IMR-90 (cell line): ENCODE measurements at regions not wholly inside any gene's neighbourhood (a gene's known extent, or its start where the extent isn't known, plus 50 kb on each side); places are given as distances from the start of the nearest gene placed in this dataset.

ENCODE experiments used
- ATAC-seq: fragments of 200-7000 bp; cut with Tn5 transposase; 2 replicates; pipeline ENCODE4 v1.9.1; 2020; ENCODE audit warnings: low read depth, mild to moderate bottlenecking, moderate library complexity
- BruUV-seq: library from RNA; stranded (reverse); fragments of 400-500 nt; replicated peaks from 2 replicates; lab custom pipeline; 2021; lab: Mats Ljungman, UMichigan
- CTCF ChIA-PET: fragments of 300-600 bp; formaldehyde crosslinking; extraction: SDS; loops from one replicate; lab custom pipeline; 2021; ENCODE audit warnings: antibody characterized with exemption; lab: Yijun Ruan, JAX
- POLR2A ChIA-PET: fragments of 300-600 bp; sonication (Branson Sonifier 250); formaldehyde crosslinking; loops from one replicate; lab custom pipeline; 2022; ENCODE audit warnings: antibody characterized with exemption; ENCODE audit not compliant: unreplicated experiment; lab: Charles Lee
- DNase-seq: peaks from one replicate; pipeline ENCODE4 v3.0.0; 2013
- H2AFZ ChIP-seq: replicated peaks from 2 replicates; pipeline ENCODE3; 2013; ENCODE audit warnings: low read length, mild to moderate bottlenecking; ENCODE audit not compliant: poor library complexity
- H2AK5ac ChIP-seq: 2 replicates; pipeline ENCODE4 v1.6.1; 2013; ENCODE audit warnings: low read depth, low read length, inconsistent platforms
- H2AK9ac ChIP-seq: replicated peaks from 2 replicates; pipeline ENCODE3; 2013; ENCODE audit warnings: mild to moderate bottlenecking, low read depth, low read length, moderate library complexity; ENCODE audit not compliant: poor library complexity
- H2BK120ac ChIP-seq: 2 replicates; pipeline ENCODE4 v1.6.1; 2013; ENCODE audit warnings: low read depth, low read length, inconsistent platforms
- H2BK15ac ChIP-seq: 3 replicates; pipeline ENCODE4 v1.6.1; 2013; ENCODE audit warnings: low read depth, low read length, inconsistent platforms
- H2BK20ac ChIP-seq: 2 replicates; pipeline ENCODE4 v1.6.1; 2013; ENCODE audit warnings: low read depth, mild to moderate bottlenecking, inconsistent platforms, low read length, moderate library complexity
- H2BK5ac ChIP-seq: 2 replicates; pipeline ENCODE4 v1.6.1; 2013; ENCODE audit warnings: mild to moderate bottlenecking, low read depth, low read length, inconsistent platforms; ENCODE audit not compliant: poor library complexity, severe bottlenecking
- H3K14ac ChIP-seq: replicated peaks from 2 replicates; pipeline ENCODE4 v1.6.1; 2013; ENCODE audit warnings: low read depth, low read length, inconsistent platforms
- H3K18ac ChIP-seq: 2 replicates; pipeline ENCODE4 v1.6.1; 2013; ENCODE audit warnings: low read depth, low read length, control low read depth
- H3K23ac ChIP-seq: 2 replicates; pipeline ENCODE4 v1.6.1; 2013; ENCODE audit warnings: low read depth, low read length, inconsistent platforms
- H3K27ac ChIP-seq: 2 replicates; pipeline ENCODE4 v1.5.1; 2013; ENCODE audit warnings: mild to moderate bottlenecking, control low read depth, low read length; ENCODE audit not compliant: insufficient read depth
- H3K27me3 ChIP-seq: 2 replicates; pipeline ENCODE4 v1.6.1; 2013; ENCODE audit warnings: low read length; ENCODE audit not compliant: control insufficient read depth, insufficient read depth
- H3K36me3 ChIP-seq: 2 replicates; pipeline ENCODE4 v1.6.1; 2013; ENCODE audit warnings: low read length, mixed read lengths; ENCODE audit not compliant: control insufficient read depth, insufficient read depth
- H3K4ac ChIP-seq: 2 replicates; pipeline ENCODE4 v1.6.1; 2013; ENCODE audit warnings: low read depth, low read length, inconsistent platforms
- H3K4me1 ChIP-seq: 2 replicates; pipeline ENCODE4 v1.6.1; 2013; ENCODE audit warnings: low read length, mixed read lengths; ENCODE audit not compliant: control insufficient read depth, insufficient read depth
- H3K4me2 ChIP-seq: 2 replicates; pipeline ENCODE4 v1.6.1; 2013; ENCODE audit warnings: low read depth, mild to moderate bottlenecking, control low read depth, low read length, moderate library complexity
- H3K4me3 ChIP-seq: 2 replicates; pipeline ENCODE4 v1.5.1; 2013; ENCODE audit warnings: low read depth, mild to moderate bottlenecking, control low read depth, low read length, moderate library complexity; ENCODE audit not compliant: insufficient read depth
- H3K56ac ChIP-seq: 2 replicates; pipeline ENCODE4 v1.6.1; 2013; ENCODE audit warnings: low read length, inconsistent platforms; ENCODE audit not compliant: insufficient read depth; ENCODE audit errors: extremely low read depth
- H3K79me1 ChIP-seq, 2 experiments: 2 replicates each; pipeline ENCODE4 v1.6.1; 2013; ENCODE audit warnings: low read length in 2 of 2, inconsistent platforms in 1 of 2, low read depth in 1 of 2
- H3K9ac ChIP-seq: 2 replicates; pipeline ENCODE4 v1.6.1; 2013; ENCODE audit warnings: low read depth, low read length, control low read depth
- H3K9me1 ChIP-seq: 2 replicates; pipeline ENCODE4 v1.6.1; 2013; ENCODE audit warnings: low read length, inconsistent platforms; ENCODE audit not compliant: insufficient read depth
- H3K9me3 ChIP-seq: 2 replicates; pipeline ENCODE4 v1.6.1; 2013; ENCODE audit warnings: low read length; ENCODE audit not compliant: control insufficient read depth, insufficient read depth
- H4K20me1 ChIP-seq: 2 replicates; pipeline ENCODE4 v1.6.1; 2013; ENCODE audit warnings: low read length, inconsistent platforms; ENCODE audit not compliant: insufficient read depth
- H4K5ac ChIP-seq: 2 replicates; pipeline ENCODE4 v1.6.1; 2013; ENCODE audit warnings: mild to moderate bottlenecking, low read depth, low read length, control low read depth
- H4K8ac ChIP-seq, 2 experiments: 2 replicates each; pipeline ENCODE4 v1.6.1; 2013; ENCODE audit warnings: low read depth in 2 of 2, low read length in 2 of 2, control low read depth in 1 of 2, inconsistent platforms in 1 of 2
- H4K91ac ChIP-seq: 2 replicates; pipeline ENCODE4 v1.6.1; 2013; ENCODE audit warnings: low read depth, low read length, inconsistent platforms; ENCODE audit not compliant: insufficient read depth
- BHLHE40 ChIP-seq: fragments of 150-350 bp; IDR thresholded peaks from 2 replicates; pipeline ENCODE4 v1.6.1; 2016; ENCODE audit warnings: mild to moderate bottlenecking, low read depth, low read length
- CEBPB ChIP-seq: IDR thresholded peaks from 2 replicates; pipeline ENCODE4 v1.6.1; 2012; ENCODE audit warnings: low read depth, low read length, improper control_type of control experiment
- FOS ChIP-seq: fragments of 150-350 bp; IDR thresholded peaks from 2 replicates; pipeline ENCODE4 v1.6.1; 2016; ENCODE audit warnings: low read depth, low read length
- MAFK ChIP-seq: IDR thresholded peaks from 2 replicates; pipeline ENCODE4 v1.6.1; 2012; ENCODE audit warnings: low read depth, low read length, improper control_type of control experiment
- MAZ ChIP-seq: IDR thresholded peaks from 2 replicates; pipeline ENCODE4 v1.6.1; 2012; ENCODE audit warnings: low read depth, mild to moderate bottlenecking, low read length, improper control_type of control experiment, moderate library complexity, borderline replicate concordance
- MXI1 ChIP-seq: IDR thresholded peaks from 2 replicates; pipeline ENCODE4 v1.6.1; 2012; ENCODE audit warnings: low read depth, mild to moderate bottlenecking, low read length, moderate library complexity, borderline replicate concordance
- NFE2L2 ChIP-seq: fragments of 150-350 bp; IDR thresholded peaks from 2 replicates; pipeline ENCODE4 v1.6.1; 2016; ENCODE audit warnings: low read depth, mild to moderate bottlenecking, low read length
- POLR2A ChIP-seq: IDR thresholded peaks from 2 replicates; pipeline ENCODE4 v1.6.1; 2012; ENCODE audit warnings: mild to moderate bottlenecking, low read depth, low read length
- RAD21 ChIP-seq: IDR thresholded peaks from 2 replicates; pipeline ENCODE4 v1.6.1; 2012; ENCODE audit warnings: low read length, improper control_type of control experiment
- RCOR1 ChIP-seq: IDR thresholded peaks from 2 replicates; pipeline ENCODE4 v1.6.1; 2012; ENCODE audit warnings: mild to moderate bottlenecking, low read length, improper control_type of control experiment; ENCODE audit not compliant: insufficient replicate concordance
- RFX5 ChIP-seq: IDR thresholded peaks from 2 replicates; pipeline ENCODE4 v1.8.0; 2012; ENCODE audit warnings: low read depth, mild to moderate bottlenecking, low read length, moderate library complexity
- SMC3 ChIP-seq: fragments of 150-350 bp; IDR thresholded peaks from 2 replicates; pipeline ENCODE4 v1.6.1; 2016; ENCODE audit warnings: low read depth, mild to moderate bottlenecking, antibody characterized with exemption, low read length, moderate library complexity
- WGBS, 2 experiments: methylation state at CpG; one replicate each; pipeline versions ENCODE4 v1.1.5 to v1.1.7; 2013; ENCODE audit warnings: missing lambda C conversion rate in 2 of 2; ENCODE audit not compliant: insufficient read length in 1 of 2; ENCODE audit errors: extremely low coverage in 2 of 2; 5-methylcytosine and 5-hydroxymethylcytosine counted together
- dilution Hi-C: fragments of 300-500 bp; cut with HindIII; formaldehyde crosslinking; loops from one replicate; pipeline ENCODE4 v1.14.3; 2018; ENCODE audit warnings: low sequenced_read_pairs; ENCODE audit not compliant: unreplicated experiment
- in situ Hi-C: fragments of 300-500 bp; cut with MboI; formaldehyde crosslinking; loops from 3 replicates; pipeline ENCODE4 v1.14.3; 2019; ENCODE audit warnings: low sequenced_read_pairs, inconsistent platforms, mixed read lengths
- intact Hi-C: fragments of 100-400 bp; cut with micrococcal nuclease; formaldehyde crosslinking; loops from 2 replicates; pipeline ENCODE4 v1.10.0; 2022
- TF ChIP-seq, protein P1 (sequence below): fragments of 150-350 bp; IDR thresholded peaks from 2 replicates; pipeline ENCODE4 v1.6.1; 2017; ENCODE audit warnings: mild to moderate bottlenecking, antibody characterized with exemption, low read length, low read depth

DNA sequence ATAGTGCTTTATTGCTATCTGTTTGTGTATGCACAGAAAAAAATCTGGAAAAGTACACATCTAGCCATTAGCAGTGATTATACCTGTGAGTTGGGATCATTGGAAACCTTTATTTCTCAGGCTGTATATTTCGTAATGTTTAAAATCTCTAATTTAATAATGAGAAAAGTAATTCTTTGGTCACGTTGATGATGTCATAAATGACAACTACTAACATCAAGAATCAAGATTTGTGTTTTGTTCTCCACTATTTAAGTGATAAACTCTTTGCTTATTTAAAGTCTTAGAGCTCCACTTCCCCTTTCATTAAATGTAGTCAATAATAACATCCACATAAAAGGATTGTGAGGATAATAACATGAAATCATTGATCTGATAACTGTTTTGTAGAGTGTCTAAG lies 126.2 kb downstream of the TMA16 start:
- no peak overlapping the region for H3K27ac ChIP-seq
- no peak overlapping the region for H2AK5ac ChIP-seq
- TF ChIP-seq MAFK (no peak), NFE2L2 (no peak), MAZ (no peak), RCOR1 (no peak), FOS (no peak), RFX5 (no peak), SMC3 (no peak), BHLHE40 (no peak), RAD21 (no peak), CEBPB (no peak), MXI1 (no peak), POLR2A (no peak)
- TF ChIP-seq, protein P1, sequence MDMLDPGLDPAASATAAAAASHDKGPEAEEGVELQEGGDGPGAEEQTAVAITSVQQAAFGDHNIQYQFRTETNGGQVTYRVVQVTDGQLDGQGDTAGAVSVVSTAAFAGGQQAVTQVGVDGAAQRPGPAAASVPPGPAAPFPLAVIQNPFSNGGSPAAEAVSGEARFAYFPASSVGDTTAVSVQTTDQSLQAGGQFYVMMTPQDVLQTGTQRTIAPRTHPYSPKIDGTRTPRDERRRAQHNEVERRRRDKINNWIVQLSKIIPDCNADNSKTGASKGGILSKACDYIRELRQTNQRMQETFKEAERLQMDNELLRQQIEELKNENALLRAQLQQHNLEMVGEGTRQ = no peak
- H2AFZ ChIP-seq = no peak overlapping the region
- dilution Hi-C loops (no loop called here), in situ Hi-C loops (no loop called here), intact Hi-C loops (no loop called here)
- ChIA-PET POLR2A (no interaction called here), CTCF (no interaction called here)
- H3K4ac ChIP-seq = no peak overlapping the region
- no peaks in the 10 kb centered on the region for H3K79me1 ChIP-seq
- no peaks in the 10 kb centered on the region for H4K20me1 ChIP-seq
- H3K14ac ChIP-seq = no peak overlapping the region
- no peak for DNase-seq
- H2BK15ac ChIP-seq = no peak overlapping the region
- H2BK5ac ChIP-seq = no peak overlapping the region
- no peaks in the 10 kb centered on the region for H3K9me1 ChIP-seq
- H3K56ac ChIP-seq = no peak overlapping the region
- WGBS, 2 experiments = no CpG with 5 or more reads among the region's 2 CpGs
- no peaks in the 10 kb centered on the region for H3K27me3 ChIP-seq
- H3K36me3 ChIP-seq = no peaks in the 10 kb centered on the region
- no peak overlapping the region for H4K91ac ChIP-seq
- H2BK120ac ChIP-seq = no peak overlapping the region
- no peak overlapping the region for H2BK20ac ChIP-seq
- H3K9ac ChIP-seq = no peak overlapping the region
- H3K4me1 ChIP-seq = no peaks in the 10 kb centered on the region
- no peak overlapping the region for H3K4me2 ChIP-seq
- H3K23ac ChIP-seq = no peak overlapping the region
- no peaks in the 10 kb centered on the region for H3K9me3 ChIP-seq
- no peak for ATAC-seq
- no peak overlapping the region for H4K5ac ChIP-seq
- BruUV-seq = no TSS peak
- no peak overlapping the region for H3K18ac ChIP-seq
- H2AK9ac ChIP-seq = no peak overlapping the region
- no peak overlapping the region for H4K8ac ChIP-seq
- no peak overlapping the region for H3K4me3 ChIP-seq
